Activated CD4-positive, alpha-beta T cell treated with anti-CD3 and anti-CD28 coated beads, Interleukin-2, amount 50 U/mL, for 24 hours (primary cell): ENCODE measurements at regions not wholly inside any gene's neighbourhood (a gene's known extent, or its start where the extent isn't known, plus 50 kb on each side); places are given as distances from the start of the nearest gene placed in this dataset.
"Not testable (repeated sequence)": the region's sequence is repeated elsewhere in the genome, so short reads cannot be mapped to it uniquely, and the experiment has no call there.

Source experiments
- DNase-seq, 2 donors: peaks; one replicate each; pipeline ENCODE4 v3.0.0-alpha.2; 2020; ENCODE audit warnings: low read depth in 1 of 2, low spot score in 1 of 2

DNA sequence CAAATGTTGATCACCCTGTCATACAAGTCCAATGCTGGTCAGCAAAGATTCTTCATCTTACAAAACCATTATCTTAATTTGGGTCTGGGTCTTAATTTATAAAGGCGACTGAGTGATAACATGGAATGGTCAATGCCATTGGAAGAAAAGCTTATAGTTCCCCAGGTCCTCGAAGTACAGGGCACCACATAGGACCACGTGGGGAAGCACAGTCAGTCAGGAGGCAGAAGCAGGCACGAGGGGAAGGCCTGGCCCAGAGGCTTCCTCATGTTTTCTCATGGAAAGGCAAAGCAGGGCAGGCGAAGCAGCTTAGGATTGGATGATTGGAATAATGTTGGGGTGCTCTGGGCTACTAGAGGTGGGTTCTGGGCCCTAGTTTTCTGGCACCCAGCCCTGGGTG is 175.7 kb downstream of the FASLG start:
- no peak for DNase-seq

DNA sequence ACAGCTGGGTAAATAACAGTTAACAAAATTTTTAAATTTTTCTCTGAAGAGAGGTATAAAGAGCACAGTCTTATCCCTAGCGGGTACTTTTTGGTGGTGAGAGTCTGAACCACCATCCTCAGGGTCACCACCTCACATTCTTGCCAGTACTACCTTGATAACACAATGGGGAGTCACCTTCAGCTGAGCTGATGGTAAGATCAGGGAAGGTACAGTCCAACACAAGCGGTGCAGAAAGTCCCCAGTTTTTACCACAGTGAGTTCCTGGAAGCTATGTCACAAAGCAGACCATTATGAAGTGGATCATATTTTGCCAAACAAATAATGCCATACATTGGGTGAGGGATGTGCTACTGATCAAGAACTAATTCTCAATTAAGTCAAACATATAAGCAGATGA is 176.9 kb downstream of the FASLG start:
- DNase-seq = no peak

DNA sequence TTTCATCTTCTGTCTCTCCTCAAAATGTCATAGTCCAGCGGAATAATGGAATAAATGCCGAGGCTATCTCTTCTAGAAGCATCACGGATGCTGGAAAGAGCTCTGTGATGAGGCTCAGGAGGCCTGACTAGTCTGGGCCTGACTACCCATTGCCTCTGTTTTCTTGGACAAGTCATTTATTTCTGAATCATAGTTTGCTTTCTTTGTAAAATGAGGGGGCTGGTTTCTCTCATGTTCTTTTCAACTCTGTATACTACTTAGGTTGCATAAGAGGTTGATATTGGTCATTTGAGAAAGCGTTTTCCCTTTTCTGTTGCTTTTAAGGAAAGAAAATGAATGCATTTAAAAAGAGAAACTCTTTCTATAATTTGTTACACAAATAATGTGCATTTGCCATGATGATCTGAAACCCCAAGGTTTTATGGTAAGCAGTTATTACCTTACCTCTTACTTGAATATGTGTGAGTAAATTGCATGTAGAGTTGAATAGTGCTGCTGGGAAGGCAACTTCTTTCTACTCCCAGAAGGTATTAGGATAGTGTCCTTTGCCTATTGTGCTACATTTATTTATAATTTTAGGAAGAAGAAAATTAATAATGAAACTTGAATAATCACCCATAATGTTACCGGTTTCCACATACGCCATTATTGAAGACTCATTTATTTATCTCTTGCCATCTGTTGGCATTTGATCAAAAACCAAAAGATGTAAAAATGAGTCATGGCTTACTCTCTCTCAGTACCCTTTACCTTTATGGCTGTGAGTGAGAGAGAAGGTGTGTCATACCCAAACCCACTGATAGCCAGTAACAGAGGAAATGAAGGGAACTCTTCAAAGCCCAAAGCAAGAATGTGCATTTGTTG is 179.1 kb downstream of the FASLG start:
- DNase-seq = peak in 1 of 2 donors; percentile 49

DNA sequence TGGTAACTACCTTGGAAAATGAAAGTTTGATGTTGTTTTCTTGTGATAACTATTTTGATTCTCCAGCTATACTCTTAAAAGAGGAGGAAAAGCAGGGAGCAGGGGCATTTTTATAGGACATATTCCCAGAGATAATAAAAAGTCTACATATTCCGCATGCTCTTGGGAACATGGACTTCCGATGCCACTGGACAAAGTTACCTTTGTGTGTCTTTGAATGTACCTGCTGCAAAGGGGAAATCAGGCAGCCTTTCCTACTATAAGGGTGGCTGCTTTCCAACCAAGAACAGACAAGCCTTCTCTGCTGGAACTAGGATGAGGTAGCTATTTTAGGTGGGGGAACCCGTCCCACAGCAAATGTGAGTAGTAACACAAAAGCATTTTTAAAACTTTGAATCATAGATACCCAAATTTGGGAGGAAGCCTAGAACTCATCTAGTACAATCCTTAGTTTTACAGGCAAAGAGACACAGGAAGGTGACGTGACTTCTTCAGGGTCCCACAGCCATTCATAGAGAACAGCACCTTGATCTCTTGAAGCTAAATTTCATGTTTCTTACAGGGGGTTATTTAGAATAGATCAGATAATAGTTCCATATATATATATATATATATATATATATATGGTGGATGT is 179.9 kb downstream of the FASLG start:
- no peak for DNase-seq

DNA sequence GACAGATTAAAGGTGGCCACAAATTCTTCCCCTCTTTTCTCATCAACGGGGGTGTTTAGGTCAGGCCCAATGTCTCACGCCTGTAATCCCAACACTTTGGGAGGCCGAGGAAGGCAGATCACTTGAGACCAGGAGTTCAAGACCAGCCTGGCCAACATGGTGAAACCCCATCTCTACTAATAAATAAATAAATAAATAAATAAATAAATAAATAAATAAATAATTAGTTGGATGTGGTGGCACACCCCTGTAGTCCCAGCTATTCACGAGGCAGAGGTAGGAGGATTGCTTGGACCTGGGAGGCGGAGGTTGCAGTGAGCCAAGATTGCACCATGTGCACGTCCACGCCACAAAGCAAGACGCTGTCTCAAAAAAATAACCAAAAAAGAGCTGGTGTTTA is 180.7 kb downstream of the FASLG start:
- not testable (repeated sequence) for DNase-seq

DNA sequence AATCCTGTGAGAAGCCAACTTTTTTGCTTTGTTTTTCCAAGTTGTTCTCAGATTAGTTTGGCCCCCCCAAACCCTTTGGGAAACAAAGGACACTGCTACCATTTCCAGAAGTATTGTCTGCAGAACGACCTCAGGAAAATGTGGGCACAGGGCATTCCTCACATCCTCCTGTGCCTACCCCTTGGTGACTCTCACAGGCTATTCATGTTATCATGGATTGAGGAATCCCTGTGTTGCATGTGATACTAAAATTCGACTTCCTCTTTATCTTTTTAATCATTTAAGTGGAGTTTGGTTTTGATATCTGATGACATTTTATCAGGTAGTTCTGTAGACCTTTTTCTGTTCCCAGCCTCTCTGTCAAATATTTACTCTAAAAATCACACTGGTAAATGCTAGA is 184.5 kb downstream of the FASLG start:
- no peak for DNase-seq

DNA sequence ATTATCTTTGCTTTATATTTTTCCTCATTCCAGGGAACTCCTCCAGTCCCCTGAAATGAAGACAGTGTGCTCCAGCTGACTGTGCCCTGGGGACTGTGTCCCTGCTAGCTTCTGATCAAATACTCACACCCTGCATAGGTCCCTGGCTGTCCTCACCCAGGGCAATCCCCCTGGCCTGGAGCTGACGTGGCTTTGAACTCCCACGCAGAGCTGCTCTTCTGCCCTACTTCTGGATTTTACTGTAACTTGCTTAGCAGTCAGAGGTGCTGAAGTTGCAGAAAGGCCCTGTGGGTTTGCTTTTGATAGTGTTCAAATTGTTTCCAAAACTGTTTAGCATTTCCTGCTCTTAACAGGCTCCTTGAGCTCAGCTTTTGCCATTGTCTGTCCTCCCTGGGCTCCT is 186.5 kb downstream of the FASLG start:
- peak; percentile 23 to 41 for DNase-seq

DNA sequence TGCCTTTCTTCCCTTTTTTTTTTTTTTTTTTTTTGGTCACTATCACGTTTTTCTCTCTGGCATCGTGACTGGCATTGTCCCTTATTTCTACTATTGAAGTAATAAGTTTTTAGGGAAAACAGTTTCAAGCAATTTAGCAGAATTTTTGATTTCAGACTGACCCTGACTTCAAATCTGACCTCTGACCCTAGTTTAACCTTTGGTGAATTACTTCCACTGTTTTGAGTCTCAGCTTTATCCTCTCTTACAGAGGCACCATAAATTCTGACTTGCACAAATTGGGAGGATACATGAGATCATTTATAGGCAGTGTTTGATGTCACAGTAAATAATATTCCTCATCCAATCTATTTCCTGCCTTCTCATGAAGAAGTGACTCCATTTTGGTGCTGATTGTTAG is 187.0 kb downstream of the FASLG start:
- DNase-seq = no peak

DNA sequence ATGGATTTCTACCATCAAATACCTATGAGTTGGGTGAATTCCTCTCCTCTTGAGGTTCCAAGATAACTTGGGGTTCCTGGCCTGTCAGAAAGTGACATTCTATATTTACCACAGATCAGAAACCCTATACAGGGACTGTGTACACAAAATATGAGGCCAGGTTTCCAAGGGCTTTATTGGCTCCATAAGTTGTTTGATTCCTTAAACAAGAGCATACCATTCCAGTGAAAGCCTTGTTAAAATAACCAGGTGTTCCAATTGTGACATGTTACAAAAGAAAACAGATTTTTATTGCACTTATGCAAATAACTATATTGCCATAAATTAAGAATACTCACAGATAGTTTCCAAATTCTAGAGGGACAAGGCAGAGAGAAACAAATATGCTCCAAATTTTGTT is 188.9 kb downstream of the FASLG start:
- DNase-seq = not testable (repeated sequence)

DNA sequence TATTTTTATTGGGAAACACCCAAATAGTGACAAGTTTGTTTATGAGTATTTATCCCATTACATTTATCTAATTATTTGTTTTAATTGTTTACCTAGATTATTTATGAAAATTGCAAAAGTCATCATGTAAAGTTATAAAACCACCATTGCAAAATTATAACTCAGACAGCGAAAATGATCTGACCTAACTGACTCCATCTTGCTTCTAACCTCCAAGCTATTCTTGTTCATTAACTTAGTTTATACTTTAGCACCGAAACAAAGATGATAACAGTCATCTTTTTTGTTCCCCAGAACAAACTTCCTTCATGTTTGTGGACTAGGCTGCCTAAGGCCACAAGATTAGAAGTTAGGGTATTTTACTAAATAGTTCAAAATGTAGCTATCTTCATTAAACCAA is 190.8 kb downstream of the FASLG start:
- no peak for DNase-seq

DNA sequence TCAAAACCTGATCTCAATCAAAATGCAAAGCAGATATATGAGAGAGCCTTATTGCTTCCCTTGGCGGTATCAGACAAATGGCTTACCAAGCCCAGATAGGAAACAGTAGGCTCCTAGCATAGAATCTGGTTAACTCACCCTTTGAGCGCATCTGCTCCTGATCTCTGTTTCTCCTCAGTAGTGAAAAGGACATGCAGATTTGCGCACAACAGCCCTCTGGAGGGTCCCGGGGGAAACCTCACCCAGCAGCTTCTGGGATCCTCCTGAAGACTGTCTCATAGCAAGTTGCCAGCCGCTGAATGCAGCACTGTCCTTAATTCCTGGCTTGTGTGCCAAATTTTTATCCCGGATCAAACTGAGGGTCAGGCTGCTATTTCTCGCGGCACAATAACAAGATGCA is 192.2 kb downstream of the FASLG start:
- DNase-seq = no peak

DNA sequence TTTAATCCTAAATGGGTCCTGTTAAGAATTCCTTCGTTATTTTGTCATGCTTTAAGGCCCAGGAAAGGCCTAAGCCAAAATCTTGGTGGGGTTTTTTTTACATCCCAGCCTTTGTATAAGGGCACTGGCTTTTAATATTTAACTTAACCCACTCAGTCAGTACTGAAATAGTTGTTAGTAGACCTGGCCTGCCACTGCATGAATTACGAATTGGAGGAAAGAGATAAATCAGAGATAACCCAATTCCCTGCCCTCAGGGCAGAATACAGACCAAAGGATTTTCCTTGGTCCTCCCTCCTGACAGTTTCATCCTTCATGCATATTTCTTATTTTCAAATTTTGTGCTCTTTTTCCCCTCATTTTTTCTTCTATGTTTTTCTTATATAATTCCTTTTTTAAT is 193.0 kb downstream of the FASLG start:
- no peak for DNase-seq

DNA sequence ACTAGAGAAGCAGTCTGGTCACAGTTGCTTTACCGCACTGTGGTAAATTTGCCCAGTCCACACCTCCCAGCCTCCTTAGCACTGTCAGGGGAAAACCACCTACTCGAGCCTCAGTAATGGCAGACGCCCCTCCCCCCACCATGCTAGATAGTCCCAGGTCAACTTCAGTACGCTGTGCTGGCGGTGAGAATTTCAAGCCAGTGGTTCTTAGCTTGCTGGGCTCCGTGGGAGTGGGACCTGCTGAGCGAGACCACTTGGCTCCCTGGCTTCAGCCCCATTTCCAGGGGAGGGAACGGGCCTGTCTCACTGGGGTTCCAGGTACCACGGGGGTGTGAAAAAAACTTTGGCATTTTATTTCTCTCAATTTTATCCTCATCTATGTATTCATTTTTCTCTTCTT is 194.8 kb downstream of the TNFSF18 start:
- DNase-seq = not testable (repeated sequence)

DNA sequence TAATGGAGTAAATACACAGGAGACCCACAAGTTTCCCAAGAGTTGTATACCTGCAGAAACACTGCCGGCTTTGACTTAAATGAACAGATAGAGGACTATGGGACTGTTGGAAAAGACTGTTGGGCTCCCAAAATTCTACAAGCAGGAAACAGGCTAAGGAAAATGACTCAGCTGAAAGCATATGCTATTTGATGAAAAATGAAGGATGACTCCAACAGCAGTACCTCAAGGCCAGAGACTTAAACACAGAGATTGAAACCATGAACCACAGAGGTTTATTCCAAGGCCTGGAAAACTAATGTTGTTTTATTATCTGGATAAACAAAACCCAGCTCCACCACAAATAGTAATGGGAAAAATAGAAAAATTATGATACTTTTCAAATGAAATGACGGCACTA is 187.7 kb downstream of the TNFSF18 start:
- no peak for DNase-seq

DNA sequence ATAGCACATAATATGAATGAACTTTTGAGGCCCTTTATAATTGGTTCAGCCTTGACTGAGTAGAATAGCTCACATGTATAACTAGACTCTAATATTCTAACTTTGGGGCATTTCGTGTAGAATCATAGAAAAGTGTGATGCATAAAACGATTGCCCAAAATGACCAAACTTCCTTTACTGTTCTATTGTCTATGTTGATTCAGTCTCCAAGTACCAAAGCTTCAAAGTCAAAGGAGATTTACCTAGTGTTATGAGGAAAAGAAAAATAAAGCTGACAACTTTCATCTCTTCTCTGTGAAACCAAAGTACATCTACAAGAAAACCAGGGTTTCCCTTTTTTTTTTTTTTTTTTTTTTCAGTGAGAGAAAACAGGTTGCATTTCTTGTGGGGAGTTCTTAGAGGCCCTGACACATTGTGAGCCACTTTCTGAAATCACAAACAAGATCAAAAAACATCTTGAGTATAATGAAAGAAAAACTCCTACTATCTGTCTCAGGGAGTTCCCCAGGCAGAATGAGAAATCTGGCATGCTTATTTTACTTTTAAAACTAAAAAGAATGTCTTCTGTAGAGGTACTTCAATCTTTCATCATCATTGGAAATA is 183.4 kb downstream of the TNFSF18 start:
- DNase-seq = no peak

DNA sequence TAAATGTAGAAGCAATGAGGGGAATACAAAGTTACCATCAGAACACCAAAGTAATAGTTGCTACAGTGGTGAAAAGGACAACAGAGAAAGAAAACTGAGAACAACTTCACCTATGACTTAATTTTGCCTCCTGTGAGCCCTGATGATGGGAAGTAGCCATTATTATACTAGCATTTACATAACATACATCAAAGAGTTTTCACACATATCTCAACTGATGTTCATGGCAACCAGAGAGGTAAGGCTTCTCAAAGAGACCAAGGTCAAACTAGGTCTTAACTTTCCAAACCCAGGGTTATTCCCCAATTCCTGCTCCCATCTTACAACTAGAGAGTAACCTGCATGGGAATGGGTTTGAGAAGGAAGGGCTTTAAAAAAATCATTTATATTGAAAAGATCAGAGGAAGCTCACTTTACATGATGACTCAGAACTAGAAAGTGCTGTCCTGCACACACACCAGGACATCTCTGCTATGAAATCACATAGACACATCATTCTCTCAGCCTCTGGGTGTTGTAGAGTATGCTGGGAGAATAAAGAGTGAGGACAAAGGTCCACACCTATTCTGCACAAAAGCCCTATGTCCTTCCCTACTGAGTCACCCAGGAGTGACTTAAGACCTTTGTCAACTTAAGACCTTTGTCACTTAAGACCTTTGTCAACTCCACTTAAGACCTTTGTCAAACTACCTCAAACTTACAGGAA is 179.7 kb downstream of the TNFSF18 start:
- no peak for DNase-seq

DNA sequence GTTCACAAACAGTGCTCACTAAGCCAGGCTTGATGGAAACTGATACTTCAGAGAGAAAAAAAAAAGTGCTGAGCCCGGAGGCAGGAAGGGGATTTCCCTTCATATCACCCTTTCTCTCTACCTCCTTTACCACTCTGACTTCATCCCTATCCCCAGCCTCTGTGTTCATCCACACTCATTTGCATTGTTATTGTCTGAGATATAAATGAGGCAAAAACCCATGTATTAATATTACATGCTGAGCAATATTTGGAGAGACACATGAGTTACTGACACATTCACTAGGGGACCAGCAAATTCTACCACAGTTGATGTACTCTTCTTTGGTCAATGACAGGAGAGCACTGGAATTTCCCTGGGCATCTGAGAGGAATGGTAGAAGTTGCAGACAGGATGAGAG is 175.8 kb downstream of the TNFSF18 start:
- DNase-seq = peak in 1 of 2 donors; percentile 17

DNA sequence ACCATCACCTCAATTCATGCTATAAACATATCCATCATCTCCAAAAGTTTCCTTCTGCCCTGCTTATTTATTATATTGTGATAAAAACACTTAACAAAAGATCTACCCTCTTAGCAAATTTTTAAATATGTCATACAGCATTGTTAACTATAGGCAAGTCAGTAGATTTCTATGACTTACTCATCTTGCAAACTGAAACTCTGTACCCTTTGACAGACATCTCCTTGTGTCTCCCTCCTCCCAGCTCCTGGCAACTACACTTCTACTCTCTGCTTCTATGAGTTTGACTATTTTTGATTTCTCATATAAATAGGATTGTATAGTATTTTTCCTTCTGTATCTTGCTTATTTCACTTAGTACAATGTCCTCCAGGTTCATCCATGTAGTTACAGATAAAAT is 174.8 kb downstream of the TNFSF18 start:
- no peak for DNase-seq

DNA sequence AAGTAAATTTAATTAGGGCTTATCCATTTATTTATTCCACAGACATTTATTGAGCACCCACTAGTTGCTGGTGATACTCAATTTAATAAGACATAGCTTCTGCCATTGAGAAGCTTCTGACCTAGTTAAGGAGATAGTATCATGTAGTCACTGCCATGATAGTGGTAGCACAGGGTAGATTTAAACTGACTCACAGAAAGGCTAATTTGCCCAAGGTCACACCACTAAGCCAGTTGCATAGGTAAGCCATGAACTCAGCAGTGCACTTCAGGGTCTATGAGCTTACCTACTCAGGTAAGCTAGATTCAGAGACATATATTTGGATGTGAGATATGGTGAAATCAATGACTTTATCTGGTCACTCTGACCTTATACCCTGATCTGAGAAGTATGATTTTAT is 168.4 kb downstream of the TNFSF18 start:
- DNase-seq = no peak

DNA sequence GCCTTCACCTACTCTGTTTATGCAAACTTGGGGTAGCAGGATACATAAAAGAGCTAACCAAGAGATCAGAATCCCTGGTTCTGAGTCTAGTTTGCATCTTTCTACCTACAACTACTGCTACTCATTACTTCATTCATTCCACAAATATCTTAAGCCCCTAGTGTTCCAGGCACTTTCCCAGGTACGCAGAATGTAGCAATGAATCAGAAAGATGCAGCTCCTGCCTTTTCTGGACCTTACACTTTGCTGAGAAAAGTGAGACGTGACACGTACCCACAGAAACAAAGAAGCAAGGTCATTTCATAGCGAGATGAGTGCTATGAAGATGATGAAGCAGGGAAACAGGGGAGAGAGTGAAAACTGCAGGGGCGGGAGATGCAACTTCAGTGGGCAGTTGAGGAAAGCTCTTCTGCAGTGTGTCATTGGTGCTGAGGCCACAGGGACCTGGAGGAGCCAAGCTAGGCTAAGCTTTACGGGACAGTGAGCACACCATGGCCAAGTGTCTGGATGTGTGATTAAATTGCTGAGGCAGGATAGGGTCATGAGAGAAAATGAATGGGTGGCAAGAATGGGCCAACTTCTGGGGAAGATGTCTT is 167.9 kb downstream of the TNFSF18 start:
- DNase-seq = no peak

DNA sequence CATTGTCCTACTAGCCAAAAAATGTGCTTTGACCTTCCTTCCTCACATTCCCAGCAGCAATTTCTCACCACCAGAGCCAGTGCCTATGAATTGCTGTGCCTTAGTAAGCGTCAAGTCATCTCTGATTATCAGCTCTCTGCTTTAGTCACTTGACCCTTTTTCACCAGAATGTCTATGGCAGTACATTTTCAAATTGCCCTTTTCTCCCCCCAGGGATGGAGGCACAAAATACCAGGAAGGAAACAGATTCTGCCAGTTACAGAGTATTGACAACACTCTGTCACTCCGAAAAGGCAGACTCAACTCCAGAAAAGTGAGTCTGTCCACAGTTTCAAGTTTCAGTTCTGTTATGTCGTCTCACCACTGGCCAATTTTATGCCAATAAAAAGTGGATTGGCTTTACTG is 167.4 kb downstream of the TNFSF18 start:
- DNase-seq = no peak
